Mesodermal cell (in vitro differentiated cells): ENCODE measurements at regions not wholly inside any gene's neighbourhood (a gene's known extent, or its start where the extent isn't known, plus 50 kb on each side); places are given as distances from the start of the nearest gene placed in this dataset.

ENCODE experiments used
- H3K27ac ChIP-seq: 2 replicates; pipeline ENCODE4 v1.7.0; 2013; ENCODE audit warnings: mild to moderate bottlenecking, low read depth, low read length, moderate library complexity; ENCODE audit not compliant: severe bottlenecking
- H3K36me3 ChIP-seq: 2 replicates; pipeline ENCODE4 v1.7.1; 2013; ENCODE audit warnings: mild to moderate bottlenecking, low read length, moderate library complexity; ENCODE audit not compliant: control insufficient read depth, insufficient read depth
- H3K4me1 ChIP-seq: one replicate; pipeline ENCODE4 v1.7.1; 2013; ENCODE audit warnings: mild to moderate bottlenecking, low read length; ENCODE audit not compliant: insufficient read depth, control insufficient read depth, poor library complexity, severe bottlenecking
- H3K4me3 ChIP-seq: 2 replicates; pipeline ENCODE4 v1.7.0; 2013; ENCODE audit warnings: low read length, control low read depth, mild to moderate bottlenecking; ENCODE audit not compliant: insufficient read depth, poor library complexity, severe bottlenecking; ENCODE audit errors: extremely low read depth
- H3K9me3 ChIP-seq: 2 replicates; pipeline ENCODE4 v1.7.1; 2013; ENCODE audit warnings: mild to moderate bottlenecking, low read length, moderate library complexity; ENCODE audit not compliant: control insufficient read depth
- WGBS, 2 experiments: methylation state at CpG; one replicate each; pipeline ENCODE4 v1.1.5; 2013; ENCODE audit warnings: missing lambda C conversion rate in 2 of 2; ENCODE audit not compliant: insufficient coverage in 2 of 2; 5-methylcytosine and 5-hydroxymethylcytosine counted together

DNA sequence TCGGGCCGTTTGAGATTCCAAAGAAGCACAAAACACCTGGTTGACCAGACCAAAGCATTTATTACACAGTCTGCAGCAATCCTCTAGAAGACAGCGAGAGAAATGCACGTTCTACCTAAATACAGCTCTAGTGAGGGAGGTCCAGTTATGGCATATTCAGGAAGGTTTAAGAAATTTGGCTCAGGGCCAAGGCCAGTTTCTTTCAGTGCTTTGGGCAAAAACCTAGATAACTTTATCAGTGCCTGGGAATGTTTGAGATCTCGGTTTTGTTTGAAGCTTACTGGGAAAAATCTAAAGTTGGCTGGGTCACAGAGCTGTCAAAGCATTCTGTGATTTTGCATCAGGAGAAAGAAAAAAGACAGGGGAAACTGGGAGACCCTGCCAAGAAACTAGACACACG, 514.0 kb upstream of the TMPRSS15 start:
- Histone ChIP-seq H3K9me3 (no peaks in the 10 kb centered on the region), H3K4me1 (no peaks in the 10 kb centered on the region), H3K4me3 (no peak overlapping the region), H3K36me3 (no peaks in the 10 kb centered on the region), H3K27ac (no peak overlapping the region)
- WGBS, 2 experiments: 87 to 95% methylated on average over 2 to 5 of the region's 6 CpGs

DNA sequence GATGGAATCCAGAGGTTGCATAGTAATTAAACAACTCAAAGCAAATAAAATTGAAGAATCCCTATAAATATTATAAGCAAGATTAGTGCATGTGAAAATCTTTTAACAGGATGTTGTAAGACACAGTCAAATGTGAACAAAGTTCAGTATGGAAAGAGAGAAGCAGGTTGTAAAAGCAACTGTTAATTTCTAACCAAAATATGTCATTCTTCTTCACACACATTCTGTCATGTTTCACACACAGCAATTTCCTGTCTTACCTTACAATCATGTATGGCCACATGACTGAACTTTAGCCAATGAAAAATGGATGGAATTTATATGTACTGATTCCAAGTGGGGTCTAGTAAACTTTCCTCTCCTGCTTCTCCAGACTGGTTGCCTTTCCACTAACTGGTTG, 527.7 kb upstream of the TMPRSS15 start:
- Histone ChIP-seq H3K27ac (no peak overlapping the region), H3K36me3 (no peaks in the 10 kb centered on the region), H3K9me3 (no peaks in the 10 kb centered on the region), H3K4me1 (no peaks in the 10 kb centered on the region), H3K4me3 (no peak overlapping the region)

DNA sequence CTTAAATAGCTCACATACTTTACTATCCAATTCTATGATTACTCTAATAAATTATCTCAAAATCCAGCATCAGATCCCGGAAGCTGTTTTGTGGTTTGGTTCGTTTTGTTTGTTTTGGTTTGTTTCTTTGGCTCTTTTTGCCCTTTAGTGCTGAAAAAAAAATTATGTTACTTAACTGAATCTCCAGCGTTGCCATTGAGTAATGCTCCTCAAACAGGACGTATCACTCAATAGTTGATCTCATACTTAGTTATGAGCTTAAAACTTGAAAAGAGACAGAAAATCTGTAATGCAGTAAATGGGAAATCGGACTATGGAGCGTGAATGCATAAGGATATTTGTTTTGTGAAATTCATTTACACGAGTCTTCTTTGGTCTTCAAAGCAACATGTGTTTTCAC, 533.8 kb upstream of the TMPRSS15 start:
- Histone ChIP-seq H3K4me3 (no peak overlapping the region), H3K4me1 (no peaks in the 10 kb centered on the region), H3K9me3 (no peaks in the 10 kb centered on the region), H3K36me3 (no peaks in the 10 kb centered on the region), H3K27ac (no peak overlapping the region)
- 92 to 100% methylated on average over 2 to 3 of the region's 7 CpGs for WGBS, 2 experiments

DNA sequence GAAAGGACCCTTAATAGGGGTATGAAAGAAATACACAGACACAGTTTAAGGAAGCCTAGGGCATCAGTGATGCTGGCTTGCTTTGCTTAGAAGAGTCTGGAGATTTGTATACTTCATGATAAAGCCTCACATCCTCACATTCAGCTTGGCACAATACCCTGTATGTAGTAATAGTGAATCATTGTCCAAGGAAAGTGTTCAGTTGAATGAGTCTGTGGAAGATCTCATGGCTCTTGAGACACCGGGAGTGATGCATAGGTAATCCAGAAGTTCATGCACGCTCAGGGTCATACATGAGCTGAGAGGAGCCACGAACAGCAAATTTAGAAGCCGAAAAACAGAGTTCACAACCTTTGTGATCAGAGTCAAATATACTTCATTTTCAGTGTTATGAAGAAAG, 537.2 kb upstream of the TMPRSS15 start:
- Histone ChIP-seq H3K9me3 (no peaks in the 10 kb centered on the region), H3K4me3 (no peak overlapping the region), H3K36me3 (no peaks in the 10 kb centered on the region), H3K4me1 (no peaks in the 10 kb centered on the region), H3K27ac (no peak overlapping the region)
- WGBS, 2 experiments: 84 to 96% methylated on average over 2 to 4 of the region's 4 CpGs

DNA sequence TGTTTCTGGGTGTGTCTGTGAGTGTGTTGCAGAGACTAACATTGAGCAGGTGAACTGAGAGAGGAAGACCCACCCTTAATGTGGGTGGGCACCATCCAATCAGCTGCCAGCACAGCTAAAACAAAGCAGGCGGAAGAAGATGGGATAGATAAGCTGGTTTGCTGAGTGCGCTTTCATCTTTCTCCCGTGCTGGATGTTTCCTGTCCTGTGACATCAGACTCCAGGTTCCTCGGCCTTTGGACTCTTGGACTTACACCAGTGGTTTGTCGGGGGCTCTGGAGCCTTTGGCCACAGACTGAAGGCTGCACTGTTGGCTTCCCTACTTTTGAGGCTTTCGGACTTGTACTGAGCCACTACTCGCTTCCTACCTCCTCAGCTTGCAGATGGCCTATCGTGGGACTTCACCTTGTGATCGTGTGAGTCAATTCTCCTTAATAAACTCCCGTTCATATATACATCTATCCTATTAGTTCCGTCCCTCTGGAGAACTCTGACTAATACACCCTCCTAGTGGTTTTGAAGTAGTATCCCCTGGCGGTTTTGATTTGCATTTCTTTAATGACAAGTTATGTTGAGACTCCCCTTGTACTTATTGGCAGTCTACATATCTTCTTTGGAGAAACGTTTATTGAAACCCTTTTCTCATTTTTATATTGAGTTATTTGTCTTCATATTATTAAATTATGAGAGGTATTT, 546.6 kb upstream of the TMPRSS15 start:
- Histone ChIP-seq H3K27ac (no peak overlapping the region), H3K4me3 (no peak overlapping the region), H3K36me3 (no peaks in the 10 kb centered on the region), H3K4me1 (no peaks in the 10 kb centered on the region), H3K9me3 (no peaks in the 10 kb centered on the region)
- WGBS, 2 experiments: 92 to 94% methylated on average over 8 to 9 of the region's 13 CpGs

DNA sequence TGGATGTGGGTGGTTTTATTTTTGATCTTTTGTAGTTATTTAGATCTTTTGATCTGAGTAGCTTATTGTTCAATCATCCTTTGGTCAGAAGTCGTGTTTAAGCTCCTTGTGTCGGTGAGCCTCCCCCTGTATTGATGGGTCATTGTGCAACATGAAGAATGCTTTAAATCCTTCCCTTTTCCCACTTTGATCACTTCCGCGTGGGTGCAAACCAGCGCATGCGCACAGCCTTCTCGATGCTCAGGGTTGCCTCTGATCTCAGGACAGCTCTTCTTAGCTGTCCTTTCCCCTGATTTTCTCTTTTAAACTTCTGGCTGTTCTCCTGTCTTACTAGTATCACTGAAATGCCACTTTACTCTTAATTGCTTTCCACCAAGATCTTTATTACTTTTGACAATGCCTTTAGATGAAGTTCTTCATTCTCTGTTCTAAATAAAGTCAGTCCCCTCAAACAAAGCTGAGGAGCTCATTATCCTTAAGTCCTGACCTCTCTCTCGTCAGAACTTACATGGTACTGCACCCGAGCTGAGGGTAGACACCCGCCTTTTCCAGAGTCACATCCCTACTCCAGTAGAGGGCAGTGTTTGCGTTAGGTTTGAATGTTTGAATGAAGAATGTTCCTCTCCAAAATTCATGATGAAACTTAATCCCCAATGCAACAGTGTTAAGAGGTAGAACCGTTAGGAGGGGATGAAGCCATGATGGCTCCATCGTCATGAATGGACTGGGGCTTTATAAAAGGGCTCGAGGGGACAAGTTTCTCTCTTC, 547.9 kb upstream of the TMPRSS15 start:
- H3K27ac ChIP-seq: no peak overlapping the region
- H3K4me3 ChIP-seq: no peak overlapping the region
- no peaks in the 10 kb centered on the region for H3K36me3 ChIP-seq
- WGBS, 2 experiments: 54 to 74% methylated on average over 8 to 9 of the region's 14 CpGs
- H3K9me3 ChIP-seq: no peaks in the 10 kb centered on the region
- H3K4me1 ChIP-seq: no peaks in the 10 kb centered on the region

DNA sequence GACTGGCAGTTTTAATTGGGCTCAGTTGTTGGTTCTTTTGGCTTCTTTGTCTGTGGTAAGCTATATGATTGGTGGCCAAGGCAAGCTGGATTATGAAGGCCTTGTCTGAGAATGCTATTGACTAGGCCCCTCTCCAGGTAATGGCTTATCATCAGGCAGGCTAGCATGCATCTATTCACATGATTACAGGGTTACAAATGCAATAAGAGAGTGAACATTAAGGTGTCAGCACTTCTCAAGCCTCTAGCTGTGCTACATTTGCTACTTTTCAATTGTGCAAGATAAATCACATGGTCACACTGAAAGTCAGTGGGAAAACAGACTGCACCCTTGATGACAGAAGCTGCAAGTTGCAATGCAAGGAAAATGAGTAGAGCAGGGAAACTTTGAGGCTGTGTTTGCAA, 550.9 kb upstream of the TMPRSS15 start:
- no peaks in the 10 kb centered on the region for H3K36me3 ChIP-seq
- no peak overlapping the region for H3K4me3 ChIP-seq
- H3K27ac ChIP-seq: no peak overlapping the region
- no peaks in the 10 kb centered on the region for H3K4me1 ChIP-seq
- no peaks in the 10 kb centered on the region for H3K9me3 ChIP-seq

DNA sequence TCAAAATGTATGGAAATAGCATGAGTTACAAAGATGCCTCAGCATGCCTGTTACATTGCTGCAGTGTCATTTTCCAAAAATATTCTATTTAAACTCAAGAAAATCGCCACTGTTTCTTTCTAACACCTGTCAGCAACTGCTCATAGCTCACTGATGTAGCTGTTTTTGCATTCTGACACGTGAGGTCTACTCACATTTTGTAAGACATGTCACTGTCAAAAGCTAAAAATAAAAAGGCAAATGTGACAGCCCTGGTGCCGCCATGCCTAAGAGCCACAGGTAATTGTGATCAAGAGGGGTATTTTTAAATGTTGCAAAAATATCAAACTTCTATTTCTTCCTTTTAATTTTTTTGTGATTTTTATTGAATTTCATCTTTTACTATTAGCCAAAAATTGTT, 556.2 kb upstream of the TMPRSS15 start:
- WGBS, 2 experiments: 70 to 86% methylated on average over 1 to 2 of the region's 3 CpGs
- H3K4me1 ChIP-seq: no peaks in the 10 kb centered on the region
- H3K27ac ChIP-seq: no peak overlapping the region
- no peaks in the 10 kb centered on the region for H3K36me3 ChIP-seq
- no peaks in the 10 kb centered on the region for H3K9me3 ChIP-seq
- H3K4me3 ChIP-seq: no peak overlapping the region

DNA sequence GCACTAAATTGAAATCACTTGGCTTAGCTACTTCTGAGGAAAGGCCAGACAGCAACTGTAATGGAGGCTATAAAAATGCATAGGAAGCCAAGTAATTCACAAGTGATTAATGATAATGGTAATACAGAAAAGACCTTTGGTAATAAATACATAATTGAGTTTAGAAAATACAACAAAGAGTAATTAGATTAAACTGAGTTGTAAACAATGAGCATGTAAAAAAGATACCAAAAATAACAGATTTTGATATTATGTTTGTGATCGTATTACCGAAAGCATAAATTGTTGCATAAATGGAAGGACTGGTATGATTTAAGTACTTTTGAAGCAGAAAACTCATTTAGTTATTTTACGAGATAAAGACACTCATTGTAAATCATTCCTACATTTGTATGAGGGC, 556.7 kb upstream of the TMPRSS15 start:
- Histone ChIP-seq H3K27ac (no peak overlapping the region), H3K9me3 (no peaks in the 10 kb centered on the region), H3K4me3 (no peak overlapping the region), H3K36me3 (no peaks in the 10 kb centered on the region), H3K4me1 (no peaks in the 10 kb centered on the region)
- WGBS, 2 experiments: 76% methylated on average over 2 of the region's 3 CpGs; no CpG with 5 or more reads in 1 of the 2 experiments

DNA sequence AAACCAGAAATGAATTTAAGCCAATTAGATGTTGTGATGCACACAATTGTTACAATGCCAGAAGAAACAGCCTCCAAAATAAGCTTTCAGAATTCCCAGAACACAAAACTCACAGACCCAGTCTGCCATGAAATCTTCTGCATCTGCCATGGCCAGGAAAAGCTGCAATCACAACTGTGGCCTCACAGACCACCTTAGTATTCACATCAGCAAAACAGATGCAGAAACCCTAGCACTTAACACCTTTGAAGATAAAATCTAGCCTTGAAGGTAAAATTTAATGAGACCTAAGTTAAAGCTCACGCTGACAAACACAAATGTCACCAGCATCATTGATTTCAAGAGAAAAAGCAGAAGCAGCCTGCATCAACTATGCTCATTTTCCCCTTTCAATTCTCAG, 566.8 kb upstream of the TMPRSS15 start:
- no peak overlapping the region for H3K27ac ChIP-seq
- H3K4me3 ChIP-seq: no peak overlapping the region
- H3K9me3 ChIP-seq: no peaks in the 10 kb centered on the region
- WGBS, 2 experiments: 100% methylated on average over 1 of the region's 1 CpG; no CpG with 5 or more reads in 1 of the 2 experiments
- H3K36me3 ChIP-seq: no peaks in the 10 kb centered on the region
- no peaks in the 10 kb centered on the region for H3K4me1 ChIP-seq

DNA sequence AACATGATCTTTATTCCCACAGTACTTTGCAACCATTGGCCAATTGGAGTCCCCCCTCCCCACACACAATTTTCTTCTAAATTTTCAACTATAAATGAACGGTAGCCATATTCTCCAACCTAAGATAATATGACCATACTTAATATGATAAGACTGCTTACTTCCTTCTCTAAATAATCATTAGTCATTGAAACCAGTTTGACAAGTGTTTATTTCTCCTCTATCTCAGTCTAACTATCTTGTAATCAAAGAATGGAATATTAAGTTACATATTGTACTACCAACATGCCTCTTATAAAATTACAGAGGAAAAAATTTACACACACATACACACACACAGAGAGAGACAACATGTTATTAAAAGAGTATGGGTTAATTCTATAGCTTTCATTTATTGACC, 567.4 kb upstream of the TMPRSS15 start:
- no peaks in the 10 kb centered on the region for H3K4me1 ChIP-seq
- H3K36me3 ChIP-seq: no peaks in the 10 kb centered on the region
- no CpG with 5 or more reads among the region's 1 CpG for WGBS, 2 experiments

More for the DNA sequence above, 567.4 kb upstream of the TMPRSS15 start:
- H3K9me3 ChIP-seq: no peaks in the 10 kb centered on the region
- H3K4me3 ChIP-seq: no peak overlapping the region
- no peak overlapping the region for H3K27ac ChIP-seq
